Endothelial cell of umbilical vein (primary cell): ENCODE measurements at regions not wholly inside any gene's neighbourhood (a gene's known extent, or its start where the extent isn't known, plus 50 kb on each side); places are given as distances from the start of the nearest gene placed in this dataset.

ENCODE experiments used
- BruUV-seq: library from RNA; stranded (reverse); fragments of 400-500 nt; replicated peaks from 2 replicates; lab custom pipeline; 2021; lab: Mats Ljungman, UMichigan
- CTCF ChIA-PET: fragments of 300-600, 350-600 bp; sonication (Branson Sonifier 250); formaldehyde crosslinking; loops from one replicate; lab custom pipeline; 2021; ENCODE audit warnings: antibody characterized with exemption, inconsistent platforms; lab: Charles Lee
- POLR2A ChIA-PET: fragments of 300-600, 350-600 bp; sonication (Branson Sonifier 250); formaldehyde crosslinking; loops from one replicate; lab custom pipeline; 2021; ENCODE audit warnings: antibody characterized with exemption, inconsistent platforms; lab: Charles Lee
- DNase-seq: peaks from one replicate; pipeline ENCODE4 v3.0.0-alpha.2; 2011; ENCODE audit warnings: low read depth, low spot score
- FAIRE-seq: peaks from 2 replicates; lab custom pipeline; 2011; peaks lifted over from hg19 to GRCh38; lab: Jason Lieb, UNC
- H2AFZ ChIP-seq: 2 replicates; pipeline ENCODE4 v1.6.0; 2012; ENCODE audit warnings: low read depth, low read length, control low read depth, inconsistent platforms
- H3K27ac ChIP-seq: 2 replicates; pipeline ENCODE4 v1.5.1; 2011; ENCODE audit warnings: low read depth, mild to moderate bottlenecking, control low read depth, low read length, moderate library complexity; ENCODE audit not compliant: insufficient read depth
- H3K27me3 ChIP-seq, 2 experiments: 2 replicates each; pipeline versions ENCODE4 v1.6.0 to v1.6.1; 2011; ENCODE audit warnings: low read length in 2 of 2, mixed read lengths in 1 of 2; ENCODE audit not compliant: control insufficient read depth in 2 of 2, insufficient read depth in 2 of 2
- H3K36me3 ChIP-seq, 2 experiments: 2 replicates in 1 of 2; 3 replicates in 1 of 2; pipeline ENCODE4 v1.5.1; 2011; ENCODE audit warnings: low read length in 2 of 2, mild to moderate bottlenecking in 1 of 2, moderate library complexity in 1 of 2; ENCODE audit not compliant: control insufficient read depth in 2 of 2, insufficient read depth in 2 of 2; ENCODE audit errors: extremely low read depth in 1 of 2
- H3K4me1 ChIP-seq: 3 replicates; pipeline ENCODE4 v1.5.1; 2011; ENCODE audit warnings: mild to moderate bottlenecking, low read length; ENCODE audit not compliant: control insufficient read depth, insufficient read depth; ENCODE audit errors: extremely low read depth
- H3K4me2 ChIP-seq: 2 replicates; pipeline ENCODE4 v1.6.1; 2011; ENCODE audit warnings: low read length, control low read depth, mixed read lengths; ENCODE audit not compliant: insufficient read depth
- H3K4me3 ChIP-seq, 3 experiments: fragments of 200-600 bp in 1 of 3; sonication (generic), shearing (Covaris generic) in 1 of 3; replicated peaks in 1 of 3; 2 replicates each; pipeline ENCODE4 v1.5.1; 2011 to 2016; ENCODE audit warnings: control low read depth in 3 of 3, low read length in 3 of 3, mild to moderate bottlenecking in 2 of 3, inconsistent platforms in 1 of 3, low read depth in 1 of 3, moderate library complexity in 1 of 3; ENCODE audit not compliant: insufficient read depth in 1 of 3
- H3K79me2 ChIP-seq: 2 replicates; pipeline ENCODE4 v1.6.0; 2012; ENCODE audit warnings: low read length, inconsistent platforms; ENCODE audit not compliant: control insufficient read depth, insufficient read depth
- H3K9ac ChIP-seq: replicated peaks from 2 replicates; pipeline ENCODE3; 2011; ENCODE audit warnings: low read length, control low read depth; ENCODE audit not compliant: insufficient read depth; ENCODE audit errors: extremely low read depth
- H3K9me1 ChIP-seq: replicated peaks from 3 replicates; pipeline ENCODE4 v1.6.0; 2011; ENCODE audit warnings: mild to moderate bottlenecking, low read length; ENCODE audit not compliant: control insufficient read depth, insufficient read depth; ENCODE audit errors: extremely low read depth
- H3K9me3 ChIP-seq: replicated peaks from 2 replicates; pipeline ENCODE4 v1.5.1; 2012; ENCODE audit warnings: low read length, inconsistent platforms; ENCODE audit not compliant: control insufficient read depth, insufficient read depth
- H4K20me1 ChIP-seq: replicated peaks from 2 replicates; pipeline ENCODE3; 2011; ENCODE audit warnings: mild to moderate bottlenecking, low read length; ENCODE audit not compliant: control insufficient read depth, insufficient read depth; ENCODE audit errors: extremely low read depth
- EZH2 ChIP-seq: IDR thresholded peaks from 2 replicates; pipeline ENCODE4 v1.6.1; 2012; ENCODE audit warnings: borderline replicate concordance, low read depth, mild to moderate bottlenecking, moderate library complexity, low read length, inconsistent platforms; ENCODE audit not compliant: severe bottlenecking
- FOS ChIP-seq: IDR thresholded peaks from 2 replicates; pipeline ENCODE4 v1.6.1; 2011; ENCODE audit warnings: mild to moderate bottlenecking, low read length, moderate library complexity, borderline replicate concordance; ENCODE audit not compliant: insufficient read depth
- GATA2 ChIP-seq: IDR thresholded peaks from 2 replicates; pipeline ENCODE4 v1.7.0; 2011; ENCODE audit warnings: low read depth, mild to moderate bottlenecking, moderate library complexity, mixed read lengths, low read length; ENCODE audit not compliant: insufficient read length, insufficient read depth
- JUN ChIP-seq: IDR thresholded peaks from 2 replicates; pipeline ENCODE4 v1.6.1; 2011; ENCODE audit warnings: borderline replicate concordance, low read depth; ENCODE audit not compliant: insufficient read length, insufficient read depth
- MYC ChIP-seq: IDR thresholded peaks from one replicate; pipeline ENCODE4 v1.6.1; 2011; ENCODE audit warnings: mild to moderate bottlenecking, low read depth, low read length
- POLR2A ChIP-seq: IDR thresholded peaks from 2 replicates; pipeline ENCODE4 v1.6.1; 2012; ENCODE audit warnings: low read depth, mild to moderate bottlenecking, control low read depth, low read length
- POLR2AphosphoS5 ChIP-seq: IDR thresholded peaks from 2 replicates; pipeline ENCODE4 v1.6.1; 2012; ENCODE audit warnings: low read depth, mild to moderate bottlenecking, control low read depth, low read length, moderate library complexity; ENCODE audit not compliant: insufficient read depth
- dilution Hi-C: fragments of 300-500 bp; cut with MboI; formaldehyde crosslinking; loops from one replicate; pipeline ENCODE4 v1.15.0; 2019; ENCODE audit warnings: low sequenced_read_pairs; ENCODE audit not compliant: extremely low pct_ligation_motif_present
- intact Hi-C: fragments of 100-400 bp; cut with micrococcal nuclease; formaldehyde crosslinking; loops from one replicate; pipeline ENCODE4 v1.10.0; 2022
- TF ChIP-seq, protein P1 (sequence below): IDR thresholded peaks from 2 replicates; pipeline ENCODE4 v1.6.1; 2011; ENCODE audit not compliant: insufficient read depth, insufficient read length
- TF ChIP-seq, protein P2 (sequence below), 2 donors: IDR thresholded peaks; 1 replicate in 1 of 2; 2 replicates in 1 of 2; pipeline ENCODE4 v1.5.1; 2011; ENCODE audit warnings: low read length in 2 of 2, mild to moderate bottlenecking in 2 of 2, moderate library complexity in 2 of 2, control low read depth in 1 of 2, inconsistent platforms in 1 of 2, low read depth in 1 of 2; ENCODE audit not compliant: insufficient read depth in 1 of 2; ENCODE audit errors: extremely low read depth in 1 of 2

DNA sequence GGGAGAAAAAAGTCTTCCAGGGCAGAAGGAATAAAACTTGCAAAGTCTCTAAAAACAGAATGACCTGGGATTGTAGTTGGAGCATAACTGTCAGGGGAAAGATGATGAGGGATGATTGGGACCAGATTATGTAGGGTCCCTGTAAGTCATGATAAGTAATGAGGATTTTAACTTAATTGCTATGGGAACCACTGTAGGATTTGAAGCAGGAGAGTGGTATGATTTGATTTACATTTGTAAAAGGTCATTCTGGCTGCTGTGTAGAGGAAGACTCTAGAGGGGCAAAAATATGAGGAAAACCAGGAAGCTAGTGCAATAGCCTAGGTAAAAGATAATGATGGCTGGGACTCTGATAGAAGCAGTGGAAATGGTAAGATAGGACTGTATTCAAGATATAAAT is 900.2 kb downstream of the DIAPH3 start:
- Histone ChIP-seq H2AFZ (no peak overlapping the region), H3K4me1 (peaks cover 24% of the 10 kb centered on the region), H3K79me2 (no peaks in the 10 kb centered on the region), H3K9me1 (no peaks in the 10 kb centered on the region), H4K20me1 (no peaks in the 10 kb centered on the region), H3K27me3 (no peaks in the 10 kb centered on the region), H3K4me2 (no peak overlapping the region), H3K9me3 (no peaks in the 10 kb centered on the region), H3K9ac (no peak overlapping the region), H3K4me3 (no peak overlapping the region), H3K27ac (no peak overlapping the region), H3K36me3 (no peaks in the 10 kb centered on the region)
- no peak for FAIRE-seq
- CTCF ChIA-PET: no interaction called here
- dilution Hi-C loops (no loop called here), intact Hi-C loops (no loop called here)
- no peak for DNase-seq
- POLR2A ChIA-PET: no interaction called here
- TF ChIP-seq POLR2A: no peak
- TF ChIP-seq, protein P1, sequence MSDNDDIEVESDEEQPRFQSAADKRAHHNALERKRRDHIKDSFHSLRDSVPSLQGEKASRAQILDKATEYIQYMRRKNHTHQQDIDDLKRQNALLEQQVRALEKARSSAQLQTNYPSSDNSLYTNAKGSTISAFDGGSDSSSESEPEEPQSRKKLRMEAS: no peak
- TF ChIP-seq MYC: no peak
- TF ChIP-seq EZH2: no peak
- TF ChIP-seq GATA2: no peak
- TF ChIP-seq, protein P2, sequence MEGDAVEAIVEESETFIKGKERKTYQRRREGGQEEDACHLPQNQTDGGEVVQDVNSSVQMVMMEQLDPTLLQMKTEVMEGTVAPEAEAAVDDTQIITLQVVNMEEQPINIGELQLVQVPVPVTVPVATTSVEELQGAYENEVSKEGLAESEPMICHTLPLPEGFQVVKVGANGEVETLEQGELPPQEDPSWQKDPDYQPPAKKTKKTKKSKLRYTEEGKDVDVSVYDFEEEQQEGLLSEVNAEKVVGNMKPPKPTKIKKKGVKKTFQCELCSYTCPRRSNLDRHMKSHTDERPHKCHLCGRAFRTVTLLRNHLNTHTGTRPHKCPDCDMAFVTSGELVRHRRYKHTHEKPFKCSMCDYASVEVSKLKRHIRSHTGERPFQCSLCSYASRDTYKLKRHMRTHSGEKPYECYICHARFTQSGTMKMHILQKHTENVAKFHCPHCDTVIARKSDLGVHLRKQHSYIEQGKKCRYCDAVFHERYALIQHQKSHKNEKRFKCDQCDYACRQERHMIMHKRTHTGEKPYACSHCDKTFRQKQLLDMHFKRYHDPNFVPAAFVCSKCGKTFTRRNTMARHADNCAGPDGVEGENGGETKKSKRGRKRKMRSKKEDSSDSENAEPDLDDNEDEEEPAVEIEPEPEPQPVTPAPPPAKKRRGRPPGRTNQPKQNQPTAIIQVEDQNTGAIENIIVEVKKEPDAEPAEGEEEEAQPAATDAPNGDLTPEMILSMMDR (IDR thresholded peaks at IDR 0.05; ENCODE audit: extremely low read depth in 1 of 2, insufficient read depth in 1 of 2, low read depth in 1 of 2, low read length in 2 of 2): no peak
- TF ChIP-seq POLR2AphosphoS5: no peak
- no peak for TF ChIP-seq JUN
- no peak for TF ChIP-seq FOS
- BruUV-seq: no TSS peak
